IPS DF 19.7 (cell line): ENCODE measurements at regions not wholly inside any gene's neighbourhood (a gene's known extent, or its start where the extent isn't known, plus 50 kb on each side); places are given as distances from the start of the nearest gene placed in this dataset.

Source experiments
- DNase-seq: peaks from one replicate; pipeline ENCODE4 v3.0.0-alpha.2; 2013; ENCODE audit warnings: low read depth, low spot score

- no peak for DNase-seq
These were observed 87.3 kb upstream of the RMDN2 start for GRCh38 chr2:37837628-37838328.

DNA sequence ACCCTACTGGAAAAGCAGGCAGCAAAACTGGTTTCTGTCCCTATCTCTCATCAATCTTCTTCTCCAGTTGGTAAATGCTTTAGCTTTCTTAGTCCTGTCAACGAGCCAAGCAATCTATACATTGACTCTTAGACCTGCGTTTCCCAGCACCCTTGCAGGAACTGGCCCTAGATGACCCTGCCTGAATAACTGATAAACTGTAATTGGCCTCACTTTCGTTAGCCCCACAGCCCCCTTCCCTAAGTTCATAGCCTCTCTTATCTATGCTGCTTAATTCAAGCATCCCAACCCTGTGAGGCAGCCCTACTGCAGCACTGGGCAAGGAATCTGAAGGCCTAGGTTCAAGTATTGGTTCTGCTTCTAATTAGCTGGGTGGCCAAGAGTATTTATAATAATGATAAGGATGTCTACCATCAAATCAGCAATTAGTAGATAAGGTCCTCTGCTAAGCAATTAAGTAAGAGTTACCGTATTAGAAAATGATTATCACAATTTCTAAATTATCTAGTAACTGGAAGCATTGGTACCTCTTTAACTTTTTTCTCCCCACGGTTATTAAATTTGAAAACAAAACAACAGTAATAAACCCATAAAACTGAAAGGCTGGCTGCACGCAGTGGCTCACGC lies 86.4 kb upstream of the RMDN2 start:
- DNase-seq = no peak

DNA sequence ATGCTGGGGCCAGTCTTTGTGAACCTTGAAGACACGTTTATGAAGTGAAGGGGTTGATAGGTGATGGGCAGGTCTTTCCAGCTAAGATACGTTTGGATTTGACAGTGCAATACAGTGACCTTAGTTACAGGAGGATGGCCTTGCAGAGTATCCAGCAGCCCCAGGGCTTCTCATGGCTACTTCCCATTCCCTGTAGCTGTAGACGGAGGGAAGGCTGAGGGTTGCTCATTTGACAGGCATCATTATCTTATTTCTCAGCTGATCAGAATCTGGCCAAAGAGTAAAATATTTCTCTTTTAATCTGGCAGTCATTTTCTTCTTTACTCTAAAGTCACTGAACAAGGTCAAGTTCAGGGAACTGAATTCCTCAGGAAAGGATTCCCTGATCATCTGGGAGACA lies 85.1 kb upstream of the RMDN2 start:
- DNase-seq = no peak

DNA sequence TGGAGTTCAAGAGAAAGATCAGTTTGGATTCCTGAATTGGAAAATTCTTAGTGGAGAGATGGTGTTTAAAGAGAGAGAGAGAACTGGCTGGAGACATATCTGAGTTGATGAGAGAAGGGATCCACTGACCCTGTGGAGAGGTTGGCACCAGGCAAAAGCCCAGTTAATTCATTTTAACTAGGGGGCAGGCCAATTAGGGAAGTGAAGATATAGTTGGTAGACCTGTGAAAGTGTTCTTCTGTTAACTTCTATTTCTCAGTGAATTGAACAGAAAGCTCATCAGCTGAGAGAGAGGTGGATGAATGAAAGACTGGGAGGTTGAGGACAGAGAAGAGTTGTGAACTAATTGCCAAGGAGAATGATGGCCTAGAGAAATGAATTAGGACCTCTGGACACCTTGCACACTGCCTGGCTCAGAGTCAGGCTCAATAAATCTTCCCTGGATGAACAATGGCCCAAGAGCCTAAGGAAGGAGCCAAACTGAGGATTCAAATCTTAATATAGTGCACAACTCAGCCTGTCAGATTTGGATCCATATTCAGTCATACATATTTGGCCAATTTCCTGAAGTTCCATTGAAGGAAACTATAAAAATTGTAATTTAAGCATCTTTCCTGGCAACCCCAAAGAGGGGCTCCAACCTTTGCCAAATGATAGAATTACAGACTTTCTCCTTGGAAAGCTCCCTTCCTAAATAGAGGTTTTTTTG lies 82.2 kb upstream of the RMDN2 start:
- no peak for DNase-seq

- DNase-seq = no peak
These were observed 81.5 kb upstream of the RMDN2 start for GRCh38 chr2:37843556-37843955.

GRCh38 chr2:37846207-37846606 lies 78.9 kb upstream of the RMDN2 start:
- no peak for DNase-seq

DNA sequence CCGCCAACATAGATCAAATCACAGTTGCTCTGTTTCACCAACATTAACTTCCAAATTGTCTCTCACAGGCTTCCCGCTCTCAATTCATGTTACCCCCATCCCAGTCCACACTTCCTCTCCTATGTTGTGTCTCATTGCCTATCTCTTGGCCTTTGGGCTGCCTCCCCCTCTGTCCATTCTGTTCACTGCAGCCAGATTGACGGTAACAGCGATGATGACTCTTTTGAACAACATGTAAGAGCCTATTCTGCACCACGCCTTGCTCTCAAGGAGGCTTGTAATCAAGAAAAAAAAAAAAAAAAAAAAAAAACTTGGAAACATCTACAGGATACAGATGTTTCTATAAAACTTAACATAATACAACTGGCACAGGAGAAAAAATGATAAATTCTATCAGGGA lies 77.3 kb upstream of the RMDN2 start:
- no peak for DNase-seq

GRCh38 chr2:37848451-37848850 lies 76.6 kb upstream of the RMDN2 start:
- no peak for DNase-seq

GRCh38 chr2:37849911-37850310 lies 75.2 kb upstream of the RMDN2 start:
- DNase-seq = no peak

DNA sequence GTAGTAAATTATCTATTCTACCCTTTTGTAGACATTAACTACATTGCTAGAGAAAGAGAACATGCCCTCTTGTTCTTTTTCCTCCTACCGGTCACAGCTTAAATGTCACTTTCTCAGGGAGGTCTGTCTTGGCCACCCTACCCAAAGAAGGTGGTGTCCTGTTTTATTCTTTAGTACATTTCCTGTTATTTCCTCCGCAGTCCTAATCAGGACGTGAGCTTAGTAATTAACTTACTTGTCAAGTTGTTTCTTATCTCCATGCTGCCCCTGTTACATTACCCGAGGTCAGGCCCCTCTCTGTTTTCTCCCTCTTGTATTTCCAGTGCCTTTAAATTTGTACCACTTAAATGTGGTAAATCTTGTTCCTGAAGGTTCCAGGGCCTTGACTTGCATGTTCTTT lies 73.7 kb upstream of the RMDN2 start:
- no peak for DNase-seq

- DNase-seq = no peak
These were observed 73.1 kb upstream of the RMDN2 start for GRCh38 chr2:37851828-37852584.

DNA sequence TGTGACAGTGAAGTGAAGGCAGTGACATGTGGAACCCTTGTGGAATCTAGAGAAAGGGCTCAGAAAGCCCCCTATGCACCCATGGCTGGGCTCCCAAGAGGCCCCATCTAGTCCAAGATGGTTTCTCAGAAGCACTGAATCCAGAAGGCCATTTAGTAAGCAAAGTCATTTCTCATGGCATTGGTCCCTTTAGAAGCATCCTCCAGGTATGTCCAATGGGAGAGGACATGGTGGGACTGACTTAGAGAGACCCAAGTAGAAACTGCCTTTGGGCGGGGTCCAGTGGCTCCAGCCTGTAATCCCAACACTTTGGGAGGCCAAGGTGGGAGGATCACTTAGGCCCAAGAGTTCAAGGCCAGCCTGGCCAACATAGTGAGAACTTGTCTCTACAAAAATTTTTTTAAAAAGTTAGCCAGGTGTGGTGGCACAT lies 72.5 kb upstream of the RMDN2 start:
- DNase-seq = no peak

GRCh38 chr2:37854676-37855282 lies 70.3 kb upstream of the RMDN2 start:
- DNase-seq = no peak

- no peak for DNase-seq
These were observed 69.6 kb upstream of the RMDN2 start for GRCh38 chr2:37855283-37856041.

- no peak for DNase-seq
These were observed 68.9 kb upstream of the RMDN2 start for GRCh38 chr2:37856101-37856751.

- no peak for DNase-seq
These were observed 67.3 kb upstream of the RMDN2 start for GRCh38 chr2:37857575-37858399.

DNA sequence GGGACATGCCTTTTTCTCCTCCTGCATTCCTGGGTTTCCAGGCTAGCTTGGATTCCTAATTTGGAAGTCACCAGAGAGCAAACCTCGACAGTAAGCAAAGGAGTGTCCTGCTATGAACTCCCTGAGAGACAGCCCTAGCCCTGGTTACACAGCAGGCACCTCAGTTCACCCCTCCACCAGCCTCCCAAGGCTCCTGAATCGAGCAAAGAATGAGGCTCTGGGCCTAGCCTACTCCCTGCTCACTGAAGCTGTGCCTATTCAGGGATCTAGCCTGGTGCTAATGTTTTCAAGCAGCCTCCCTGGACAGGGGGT lies 66.7 kb upstream of the RMDN2 start:
- no peak for DNase-seq

DNA sequence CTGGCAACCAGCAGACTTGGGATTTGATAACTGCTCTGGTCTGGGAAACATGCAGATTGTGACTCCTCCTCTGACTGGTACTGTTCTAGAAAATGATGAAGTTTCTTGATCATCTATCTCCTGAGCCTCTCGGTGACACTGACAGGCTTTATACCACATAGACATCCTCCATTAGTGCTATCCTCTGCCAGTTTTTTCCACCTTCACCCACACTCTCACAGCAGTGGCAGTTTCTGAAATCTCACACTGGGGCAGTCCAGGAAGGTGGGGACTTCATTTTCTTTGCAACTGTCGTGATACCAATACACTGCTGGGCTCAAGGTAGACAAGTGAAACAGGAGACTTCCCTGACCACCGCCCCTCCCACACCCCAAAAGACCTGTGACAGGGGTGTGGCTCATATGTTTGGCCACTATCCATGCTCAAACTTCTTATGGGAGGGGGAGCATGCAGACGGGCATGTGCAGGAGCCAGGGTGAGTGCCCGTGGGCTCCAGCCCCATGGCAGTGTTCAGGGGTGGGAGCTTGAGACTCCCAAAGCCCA lies 66.3 kb upstream of the RMDN2 start:
- DNase-seq = no peak

DNA sequence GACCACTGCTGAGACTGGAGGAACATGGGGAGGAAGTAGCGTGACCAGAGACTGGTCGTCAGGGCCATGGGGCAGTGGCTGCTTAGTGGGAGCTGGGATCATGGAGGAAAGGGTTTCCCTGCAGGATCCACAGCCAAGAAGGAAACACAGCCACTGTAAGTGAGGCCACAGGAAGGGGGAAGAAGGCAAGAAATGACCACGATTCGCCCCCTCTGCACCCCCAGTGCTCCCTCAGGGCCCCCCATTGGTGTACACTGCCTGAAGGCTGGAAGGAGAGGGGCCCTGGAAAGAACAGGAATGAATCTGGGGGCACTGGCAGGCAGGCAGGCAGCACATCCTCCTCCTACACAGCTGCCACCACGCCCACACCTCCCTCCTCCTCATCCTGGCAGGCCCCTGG lies 62.5 kb upstream of the RMDN2 start:
- DNase-seq = no peak

DNA sequence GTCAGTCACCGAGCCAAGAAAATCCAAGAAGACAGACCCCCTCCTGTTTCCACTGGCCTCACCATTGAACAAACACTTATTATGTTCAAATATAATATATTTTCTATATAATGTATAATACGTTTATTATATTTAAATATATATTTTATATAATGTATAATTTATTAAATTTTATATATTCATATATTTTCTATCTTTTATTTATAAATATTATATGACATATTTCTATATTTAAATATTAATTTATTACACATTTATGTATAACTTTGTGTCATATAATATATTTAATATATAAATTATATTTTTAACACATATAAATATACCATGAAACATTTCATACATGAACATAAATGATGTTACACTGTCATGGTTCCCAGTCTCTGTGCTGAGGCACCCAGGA lies 60.9 kb upstream of the RMDN2 start:
- no peak for DNase-seq
